ENCODE measurements at regions not wholly inside any gene's neighbourhood (a gene's known extent, or its start where the extent isn't known, plus 50 kb on each side); places are given as distances from the start of the nearest gene placed in this dataset.

- intact Hi-C loops (cut with DNase I): no loop called here
- peak overlapping the region in 3 of 4 donors; percentile 26 to 46 (median 43) for H3K27ac ChIP-seq
- H3K9me3 ChIP-seq: no peaks in the 10 kb centered on the region
- DNase-seq: no peak
- H3K4me3 ChIP-seq: no peak overlapping the region
- peaks cover 0 to 52% (median 38%) of the 10 kb centered on the region in 4 donors for H3K4me1 ChIP-seq
- WGBS, 2 donors: 88 to 91% methylated on average over 6 of the region's 6 CpGs
- no peak for TF ChIP-seq POLR2AphosphoS5 (IDR thresholded peaks at IDR 0.05)
- TF ChIP-seq CTCF (IDR thresholded peaks at IDR 0.05): no peak
- no peak for TF ChIP-seq POLR2A (IDR thresholded peaks at IDR 0.05)
- no peak for TF ChIP-seq EP300 (IDR thresholded peaks at IDR 0.05)
- H3K27me3 ChIP-seq: no peaks in the 10 kb centered on the region
- H3K36me3 ChIP-seq: no peaks in the 10 kb centered on the region
Measured at GRCh38 chr3:177473184-177473583, 275.9 kb upstream of the TBL1XR1 start.

- TF ChIP-seq POLR2AphosphoS5 (IDR thresholded peaks at IDR 0.05) (no peak), POLR2A (IDR thresholded peaks at IDR 0.05) (no peak), CTCF (IDR thresholded peaks at IDR 0.05) (no peak), EP300 (IDR thresholded peaks at IDR 0.05) (no peak)
- no peak overlapping the region for H3K4me3 ChIP-seq
- WGBS, 2 donors: 96 to 97% methylated on average over 2 of the region's 2 CpGs
- peak overlapping the region in 2 of 4 donors; percentile 43 to 46 for H3K27ac ChIP-seq
- H3K36me3 ChIP-seq: no peaks in the 10 kb centered on the region
- H3K27me3 ChIP-seq: no peaks in the 10 kb centered on the region
- intact Hi-C loops (cut with DNase I): no loop called here
- DNase-seq: no peak
- peaks cover 0 to 52% (median 41%) of the 10 kb centered on the region in 4 donors for H3K4me1 ChIP-seq
- no peaks in the 10 kb centered on the region for H3K9me3 ChIP-seq
Measured at GRCh38 chr3:177473903-177474302, 276.6 kb upstream of the TBL1XR1 start.

GRCh38 chr3:177474652-177475355, 277.5 kb upstream of the TBL1XR1 start:
- Histone ChIP-seq H3K4me1 (peaks cover 0 to 50% (median 39%) of the 10 kb centered on the region in 4 donors), H3K4me3 (no peak overlapping the region), H3K36me3 (no peaks in the 10 kb centered on the region), H3K27ac (peak overlapping the region in 3 of 4 donors; percentile 40 to 53 (median 43)), H3K27me3 (no peaks in the 10 kb centered on the region), H3K9me3 (no peaks in the 10 kb centered on the region)
- no peak for TF ChIP-seq POLR2AphosphoS5 (IDR thresholded peaks at IDR 0.05)
- no peak for TF ChIP-seq POLR2A (IDR thresholded peaks at IDR 0.05)
- no peak for TF ChIP-seq CTCF (IDR thresholded peaks at IDR 0.05)
- no peak for TF ChIP-seq EP300 (IDR thresholded peaks at IDR 0.05)
- intact Hi-C loops (cut with DNase I): no loop called here
- no peak for DNase-seq
- WGBS, 2 donors: 59 to 79% methylated on average over 11 of the region's 11 CpGs

DNA sequence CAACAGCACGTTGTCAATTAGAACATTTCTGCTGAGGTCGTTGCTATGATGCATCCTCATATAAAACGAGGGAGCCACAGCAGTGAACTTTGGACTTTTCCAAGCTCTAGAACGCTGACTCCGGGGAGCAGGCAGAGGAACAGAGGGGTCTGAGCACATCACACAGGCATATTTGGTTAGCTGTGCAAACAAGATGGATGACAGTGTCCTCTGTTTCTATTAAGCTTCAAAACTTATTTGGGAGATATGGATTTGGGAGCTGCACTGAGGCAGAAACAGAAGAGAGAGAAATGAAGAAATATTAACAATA, 278.0 kb upstream of the TBL1XR1 start:
- peaks cover 0 to 45% (median 34%) of the 10 kb centered on the region in 4 donors for H3K4me1 ChIP-seq
- TF ChIP-seq POLR2AphosphoS5 (IDR thresholded peaks at IDR 0.05): no peak
- TF ChIP-seq CTCF (IDR thresholded peaks at IDR 0.05): no peak
- no peak for TF ChIP-seq EP300 (IDR thresholded peaks at IDR 0.05)
- TF ChIP-seq POLR2A (IDR thresholded peaks at IDR 0.05): no peak
- intact Hi-C loops (cut with DNase I): no loop called here
- H3K27ac ChIP-seq: peak overlapping the region in 3 of 4 donors; percentile 40 to 53 (median 43)
- no peak for DNase-seq
- 11 to 66% methylated on average over 5 of the region's 5 CpGs for WGBS, 2 donors
- no peak overlapping the region for H3K4me3 ChIP-seq
- no peaks in the 10 kb centered on the region for H3K36me3 ChIP-seq
- H3K27me3 ChIP-seq: no peaks in the 10 kb centered on the region
- H3K9me3 ChIP-seq: no peaks in the 10 kb centered on the region

- DNase-seq: no peak
- no peaks in the 10 kb centered on the region for H3K27me3 ChIP-seq
- TF ChIP-seq POLR2A (IDR thresholded peaks at IDR 0.05) (no peak), CTCF (IDR thresholded peaks at IDR 0.05) (no peak), EP300 (IDR thresholded peaks at IDR 0.05) (no peak), POLR2AphosphoS5 (IDR thresholded peaks at IDR 0.05) (no peak)
- H3K4me3 ChIP-seq: no peak overlapping the region
- 94 to 95% methylated on average over 7 of the region's 7 CpGs for WGBS, 2 donors
- H3K4me1 ChIP-seq: peaks cover 0 to 38% (median 32%) of the 10 kb centered on the region in 4 donors
- no peaks in the 10 kb centered on the region for H3K36me3 ChIP-seq
- H3K9me3 ChIP-seq: no peaks in the 10 kb centered on the region
- H3K27ac ChIP-seq: peak overlapping the region in 3 of 4 donors; percentile 7 to 40 (median 15)
- intact Hi-C loops (cut with DNase I): no loop called here
Measured at GRCh38 chr3:177476495-177476894, 279.2 kb upstream of the TBL1XR1 start.
